K562 (cell line): ENCODE measurements at regions not wholly inside any gene's neighbourhood (a gene's known extent, or its start where the extent isn't known, plus 50 kb on each side); places are given as distances from the start of the nearest gene placed in this dataset.

ENCODE experiments used
- ATAC-seq: fragments of 200-7000 bp; cut with Tn5 transposase; 3 replicates; pipeline ENCODE4 v1.9.1; 2020; ENCODE audit warnings: moderate library complexity
- BruUV-seq: library from RNA; stranded (reverse); fragments of 400-500 nt; replicated peaks from 2 replicates; lab custom pipeline; 2021; lab: Mats Ljungman, UMichigan
- CTCF ChIA-PET: fragments of 300-600 bp; formaldehyde crosslinking; extraction: SDS; loops from one replicate; lab custom pipeline; 2021; ENCODE audit warnings: low intra/inter-chr PET ratio; lab: Yijun Ruan, JAX
- POLR2A ChIA-PET: fragments of 300-600, 350-650 bp; sonication (Branson Sonifier 250); formaldehyde crosslinking; extraction: SDS; loops from one replicate; lab custom pipeline; 2021; ENCODE audit warnings: antibody characterized with exemption, inconsistent platforms; lab: Yijun Ruan, JAX
- DNase-seq, 4 experiments: peaks; one replicate each; pipeline versions ENCODE4 v3.0.0 to v3.0.0-alpha.2; 2011 to 2018; ENCODE audit warnings: low spot score in 3 of 4, mixed read lengths in 3 of 4; ENCODE audit errors: extremely low read depth in 1 of 4
- FAIRE-seq: peaks from 2 replicates; lab custom pipeline; 2011; peaks lifted over from hg19 to GRCh38; lab: Jason Lieb, UNC
- H2AFZ ChIP-seq: 2 replicates; pipeline ENCODE4 v1.6.0; 2011; ENCODE audit warnings: low read depth, low read length, control low read depth, inconsistent platforms
- H3K27ac ChIP-seq: fragments of 200-600 bp; 3 replicates; pipeline ENCODE4 v1.8.0; 2011; ENCODE audit warnings: low read depth, mild to moderate bottlenecking, control low read depth, inconsistent platforms, low read length, moderate library complexity, mixed read lengths; ENCODE audit errors: extremely low read depth
- H3K27me3 ChIP-seq, 2 experiments: fragments of 300-600 bp in 1 of 2; 2 replicates in 1 of 2; 3 replicates in 1 of 2; pipeline versions ENCODE4 v1.6.0 to v1.8.0; 2011; ENCODE audit warnings: inconsistent platforms in 2 of 2, low read length in 2 of 2, mild to moderate bottlenecking in 1 of 2, mixed read lengths in 1 of 2, moderate library complexity in 1 of 2; ENCODE audit not compliant: control insufficient read depth in 2 of 2, insufficient read depth in 2 of 2
- H3K36me3 ChIP-seq: fragments of 300-600 bp; 3 replicates; pipeline ENCODE4 v1.8.0; 2011; ENCODE audit warnings: mild to moderate bottlenecking, low read length, inconsistent platforms; ENCODE audit not compliant: control insufficient read depth, insufficient read depth
- H3K4me1 ChIP-seq, 2 experiments: fragments of 200-600 bp in 1 of 2; replicated peaks in 1 of 2; 2 replicates in 1 of 2; 3 replicates in 1 of 2; pipeline versions ENCODE4 v1.5.1 to v1.8.0; 2011; ENCODE audit warnings: inconsistent platforms in 2 of 2, low read length in 2 of 2, mild to moderate bottlenecking in 1 of 2, mixed read lengths in 1 of 2, moderate library complexity in 1 of 2; ENCODE audit not compliant: control insufficient read depth in 2 of 2, insufficient read depth in 2 of 2
- H3K4me2 ChIP-seq: 2 replicates; pipeline ENCODE4 v1.6.1; 2011; ENCODE audit warnings: low read length, control low read depth, inconsistent platforms, mixed read lengths; ENCODE audit not compliant: insufficient read depth
- H3K4me3 ChIP-seq: fragments of 200-600 bp; sonication (generic), shearing (Covaris generic); 2 replicates; pipeline ENCODE4 v1.5.1; 2016; ENCODE audit warnings: control low read depth, inconsistent platforms
- H3K79me2 ChIP-seq: fragments of 200-600 bp; 3 replicates; pipeline ENCODE4 v1.8.0; 2011; ENCODE audit warnings: low read length, inconsistent platforms; ENCODE audit not compliant: control insufficient read depth, insufficient read depth
- H3K9ac ChIP-seq, 2 experiments: 2 replicates each; pipeline versions ENCODE4 v1.6.0 to v1.6.1; 2011; ENCODE audit warnings: low read depth in 2 of 2, low read length in 2 of 2, control low read depth in 1 of 2, inconsistent platforms in 1 of 2, mild to moderate bottlenecking in 1 of 2, mixed read lengths in 1 of 2; ENCODE audit not compliant: insufficient read depth in 1 of 2
- H3K9me1 ChIP-seq: one replicate; pipeline ENCODE4 v1.6.0; 2011; ENCODE audit warnings: inconsistent platforms, mild to moderate bottlenecking, low read length, moderate library complexity; ENCODE audit not compliant: control insufficient read depth, insufficient read depth
- H3K9me3 ChIP-seq: replicated peaks from 2 replicates; pipeline ENCODE4 v1.5.1; 2011; ENCODE audit warnings: low read depth, low read length, inconsistent platforms; ENCODE audit not compliant: control insufficient read depth, insufficient read depth
- H4K20me1 ChIP-seq: replicated peaks from 2 replicates; pipeline ENCODE4 v1.6.1; 2011; ENCODE audit warnings: low read length, inconsistent platforms, mixed read lengths; ENCODE audit not compliant: control insufficient read depth, insufficient read depth
- DDX20 ChIP-seq: fragments of 450-650 bp; IDR thresholded peaks from 2 replicates; pipeline ENCODE4 v1.6.1; 2016; ENCODE audit warnings: missing genetic modification characterization, low read depth, mild to moderate bottlenecking, missing compliant biosample characterization, moderate library complexity
- ETV1 ChIP-seq: fragments of 450-650 bp; conservative IDR thresholded peaks from 2 replicates; pipeline ENCODE4 v1.6.1; 2016; ENCODE audit warnings: missing genetic modification characterization, control low read depth, low read depth, missing compliant biosample characterization
- GTF2A2 ChIP-seq: IDR thresholded peaks from 2 replicates; pipeline ENCODE4 v1.6.1; 2016; ENCODE audit warnings: mild to moderate bottlenecking, missing genetic modification characterization, missing compliant biosample characterization
- GTF2B ChIP-seq: IDR thresholded peaks from 2 replicates; pipeline ENCODE4 v1.6.1; 2011; ENCODE audit not compliant: insufficient read length; ENCODE audit errors: extremely low read depth
- HOXB6 ChIP-seq: fragments of 250-450 bp; sonication (Bioruptor Pico); IDR thresholded peaks from 2 replicates; pipeline ENCODE4 v1.5.1; 2022; ENCODE audit warnings: mild to moderate bottlenecking, borderline replicate concordance
- SAP30 ChIP-seq: fragments of 200-600 bp; sonication (generic); IDR thresholded peaks from 2 replicates; pipeline ENCODE4 v1.6.1; 2012; ENCODE audit warnings: borderline replicate concordance, low read depth, mild to moderate bottlenecking, moderate library complexity, low read length, control low read depth, inconsistent platforms; ENCODE audit not compliant: insufficient read depth, poor library complexity, severe bottlenecking
- USF1 ChIP-seq: sonication (generic); formaldehyde crosslinking; IDR thresholded peaks from 2 replicates; pipeline ENCODE4 v1.9.0; 2022; ENCODE audit warnings: mild to moderate bottlenecking, missing genetic modification reagents
- XRCC5 ChIP-seq: fragments of 200-400 bp; formaldehyde crosslinking; IDR thresholded peaks from 2 replicates; pipeline ENCODE4 v1.6.1; 2017; ENCODE audit warnings: low read depth, mild to moderate bottlenecking, low read length
- ZBTB2 ChIP-seq: fragments of 450-650 bp; IDR thresholded peaks from 2 replicates; pipeline ENCODE4 v1.6.1; 2016; ENCODE audit warnings: antibody characterized with exemption
- ZNF184 ChIP-seq: sonication (generic); formaldehyde crosslinking; IDR thresholded peaks from 2 replicates; pipeline ENCODE4 v1.5.0; 2020; ENCODE audit warnings: missing genetic modification reagents
- ZZZ3 ChIP-seq: fragments of 450-650 bp; IDR thresholded peaks from 2 replicates; pipeline ENCODE4 v1.6.1; 2016; ENCODE audit warnings: antibody characterized with exemption, mild to moderate bottlenecking, moderate library complexity
- in situ Hi-C: fragments of 300-500 bp; cut with MboI; formaldehyde crosslinking; loops from 4 replicates; pipeline ENCODE4 v1.15.0; 2018; ENCODE audit warnings: inconsistent platforms, mixed read lengths
- intact Hi-C: fragments of 100-400 bp; cut with micrococcal nuclease; formaldehyde crosslinking; loops from 2 replicates; pipeline ENCODE4 v1.14.2; 2022

GRCh38 chr3:102545276-102545675 is 110.5 kb downstream of the ZPLD1 start (continued):
- TF ChIP-seq ZNF184 (no peak), ZBTB2 (no peak), DDX20 (no peak), GTF2B (no peak), USF1 (no peak), GTF2A2 (tag) (no peak), ZZZ3 (no peak)

- intact Hi-C loops (no loop called here), in situ Hi-C loops (no loop called here)
- H3K4me2 ChIP-seq: no peak overlapping the region
- no peak for TF ChIP-seq XRCC5
- TF ChIP-seq ETV1 (tag): no peak
- TF ChIP-seq SAP30: no peak
- TF ChIP-seq HOXB6 (CRISPR knock-in tag): no peak
- no peaks in the 10 kb centered on the region for H3K27me3 ChIP-seq
- BruUV-seq: no TSS peak
- DNase-seq (no peak), FAIRE-seq (no peak), ATAC-seq (no peak)
- H3K36me3 ChIP-seq: no peaks in the 10 kb centered on the region
- CTCF ChIA-PET: no interaction called here
- no peaks in the 10 kb centered on the region for H3K9me3 ChIP-seq
- POLR2A ChIA-PET: no interaction called here
- H3K27ac ChIP-seq: no peak overlapping the region
- H3K4me1 ChIP-seq: no peaks in the 10 kb centered on the region
- no peak overlapping the region for H2AFZ ChIP-seq
- H3K9me1 ChIP-seq: no peaks in the 10 kb centered on the region
- no peak overlapping the region for H3K4me3 ChIP-seq
- H3K79me2 ChIP-seq: no peaks in the 10 kb centered on the region
- no peak overlapping the region for H3K9ac ChIP-seq
- H4K20me1 ChIP-seq: no peaks in the 10 kb centered on the region
These were observed 119.1 kb downstream of the ZPLD1 start for GRCh38 chr3:102553876-102554275.
